H1 (cell line): ENCODE measurements at regions not wholly inside any gene's neighbourhood (a gene's known extent, or its start where the extent isn't known, plus 50 kb on each side); places are given as distances from the start of the nearest gene placed in this dataset.

ENCODE experiments used
- CTCF ChIA-PET: fragments of 300-600 bp; sonication (Branson Sonifier 250); formaldehyde crosslinking; loops from one replicate; lab custom pipeline; 2021; ENCODE audit not compliant: partially characterized antibody; lab: Charles Lee
- POLR2A ChIA-PET: fragments of 300-600 bp; sonication (Branson Sonifier 250); formaldehyde crosslinking; loops from one replicate; lab custom pipeline; 2021; ENCODE audit warnings: inconsistent platforms; ENCODE audit not compliant: partially characterized antibody; lab: Charles Lee
- DNase-seq, 2 experiments: peaks; one replicate each; pipeline versions ENCODE4 v3.0.0 to v3.0.0-alpha.2; 2010 to 2022; ENCODE audit warnings: low spot score in 2 of 2, low read depth in 1 of 2, mixed read lengths in 1 of 2
- FAIRE-seq: peaks from 2 replicates; lab custom pipeline; 2011; peaks lifted over from hg19 to GRCh38; lab: Jason Lieb, UNC
- H2AFZ ChIP-seq: 2 replicates; pipeline ENCODE4 v1.8.1; 2012; ENCODE audit warnings: low read length, inconsistent platforms
- H2AK5ac ChIP-seq: 2 replicates; pipeline ENCODE4 v1.6.1; 2013; ENCODE audit warnings: low read depth, low read length
- H2BK120ac ChIP-seq: replicated peaks from 2 replicates; pipeline ENCODE3; 2013; ENCODE audit warnings: low read depth, low read length, inconsistent platforms
- H2BK12ac ChIP-seq: 2 replicates; pipeline ENCODE4 v1.6.1; 2013; ENCODE audit warnings: low read depth, low read length
- H2BK15ac ChIP-seq: 2 replicates; pipeline ENCODE4 v1.6.1; 2013; ENCODE audit warnings: low read length
- H2BK20ac ChIP-seq: 2 replicates; pipeline ENCODE4 v1.6.1; 2013; ENCODE audit warnings: low read length
- H2BK5ac ChIP-seq: 2 replicates; pipeline ENCODE4 v1.6.1; 2013; ENCODE audit warnings: low read depth, low read length
- H3K14ac ChIP-seq: 2 replicates; pipeline ENCODE4 v1.6.1; 2013; ENCODE audit warnings: inconsistent platforms; ENCODE audit not compliant: insufficient read length
- H3K18ac ChIP-seq: 2 replicates; pipeline ENCODE4 v1.6.1; 2013; ENCODE audit warnings: low read length; ENCODE audit errors: extremely low read depth
- H3K23ac ChIP-seq: 2 replicates; pipeline ENCODE4 v1.6.1; 2013; ENCODE audit warnings: inconsistent platforms; ENCODE audit not compliant: insufficient read length
- H3K23me2 ChIP-seq: 2 replicates; pipeline ENCODE4 v1.6.1; 2013; ENCODE audit warnings: low read depth, low read length
- H3K27ac ChIP-seq: 2 replicates; pipeline ENCODE4 v1.6.1; 2011; ENCODE audit warnings: low read depth, low read length, inconsistent platforms
- H3K27me3 ChIP-seq, 4 experiments: replicated peaks in 1 of 4; 1 replicate in 1 of 4; 2 replicates in 3 of 4; pipeline versions ENCODE4 v1.6.1 to v1.8.1; 2011 to 2013; ENCODE audit warnings: low read length in 3 of 4, mild to moderate bottlenecking in 3 of 4, inconsistent platforms in 2 of 4, mixed read lengths in 2 of 4, moderate library complexity in 1 of 4; ENCODE audit not compliant: control insufficient read depth in 3 of 4, insufficient read depth in 3 of 4; ENCODE audit errors: extremely low read depth in 1 of 4
- H3K36me3 ChIP-seq, 4 experiments: 2 replicates each; pipeline versions ENCODE4 v1.6.1 to v1.8.1; 2011 to 2013; ENCODE audit warnings: mild to moderate bottlenecking in 4 of 4, low read length in 3 of 4, moderate library complexity in 2 of 4, control low read depth in 1 of 4, inconsistent platforms in 1 of 4; ENCODE audit not compliant: insufficient read depth in 4 of 4, control insufficient read depth in 2 of 4
- H3K4ac ChIP-seq: replicated peaks from 2 replicates; pipeline ENCODE3; 2013; ENCODE audit warnings: low read length, low read depth, mixed read lengths, inconsistent platforms; ENCODE audit not compliant: insufficient read length
- H3K4me1 ChIP-seq, 4 experiments: replicated peaks in 1 of 4; 1 replicate in 1 of 4; 2 replicates in 3 of 4; pipeline versions ENCODE4 v1.6.1 to v1.8.1; 2011 to 2013; ENCODE audit warnings: low read length in 3 of 4, inconsistent platforms in 2 of 4, mixed read lengths in 1 of 4; ENCODE audit not compliant: insufficient read depth in 4 of 4, control insufficient read depth in 3 of 4
- H3K4me2 ChIP-seq, 2 experiments: 2 replicates each; pipeline versions ENCODE4 v1.6.1 to v1.8.1; 2011 to 2013; ENCODE audit warnings: low read depth in 2 of 2, low read length in 2 of 2, control low read depth in 1 of 2, inconsistent platforms in 1 of 2, mild to moderate bottlenecking in 1 of 2; ENCODE audit not compliant: insufficient read depth in 1 of 2
- H3K4me3 ChIP-seq, 4 experiments: fragments of 200-600, 300-600 bp in 1 of 4; sonication (generic), shearing (Covaris generic), sonication (Bioruptor Twin) in 1 of 4; 2 replicates each; pipeline versions ENCODE4 v1.5.1 to v1.8.1; 2011 to 2016; ENCODE audit warnings: low read length in 4 of 4, low read depth in 3 of 4, control low read depth in 2 of 4, inconsistent platforms in 2 of 4, mild to moderate bottlenecking in 2 of 4, mixed read lengths in 1 of 4, moderate library complexity in 1 of 4; ENCODE audit not compliant: insufficient read depth in 2 of 4; ENCODE audit errors: extremely low read depth in 1 of 4
- H3K56ac ChIP-seq: replicated peaks from 2 replicates; pipeline ENCODE3; 2013; ENCODE audit warnings: low read depth, mild to moderate bottlenecking, mixed read lengths, low read length, inconsistent platforms; ENCODE audit not compliant: insufficient read length
- H3K79me1 ChIP-seq: 2 replicates; pipeline ENCODE4 v1.6.1; 2013; ENCODE audit warnings: low read depth, low read length, control low read depth
- H3K79me2 ChIP-seq, 2 experiments: 2 replicates each; pipeline versions ENCODE4 v1.6.1 to v1.8.1; 2012 to 2013; ENCODE audit warnings: low read length in 2 of 2, mild to moderate bottlenecking in 2 of 2, inconsistent platforms in 1 of 2; ENCODE audit not compliant: insufficient read depth in 2 of 2, control insufficient read depth in 1 of 2
- H3K9ac ChIP-seq, 4 experiments: replicated peaks in 1 of 4; 1 replicate in 1 of 4; 2 replicates in 3 of 4; pipeline versions ENCODE4 v1.6.1 to v1.8.1; 2011 to 2013; ENCODE audit warnings: low read depth in 3 of 4, low read length in 3 of 4, control low read depth in 2 of 4, mild to moderate bottlenecking in 2 of 4, moderate library complexity in 2 of 4, inconsistent platforms in 1 of 4; ENCODE audit errors: extremely low read depth in 1 of 4
- H3K9me3 ChIP-seq, 2 experiments: 2 replicates each; pipeline versions ENCODE4 v1.6.1 to v1.8.1; 2012 to 2013; ENCODE audit warnings: mild to moderate bottlenecking in 2 of 2, moderate library complexity in 2 of 2, control low read depth in 1 of 2, inconsistent platforms in 1 of 2, low read depth in 1 of 2, low read length in 1 of 2, mixed read lengths in 1 of 2; ENCODE audit not compliant: insufficient read depth in 2 of 2
- H4K20me1 ChIP-seq, 2 experiments: replicated peaks in 1 of 2; 2 replicates each; pipeline versions ENCODE3 to v1.8.1; 2011 to 2013; ENCODE audit warnings: inconsistent platforms in 2 of 2, low read length in 2 of 2, mild to moderate bottlenecking in 1 of 2; ENCODE audit not compliant: insufficient read depth in 2 of 2, control insufficient read depth in 1 of 2
- H4K5ac ChIP-seq: 2 replicates; pipeline ENCODE4 v1.6.1; 2013; ENCODE audit warnings: low read length, low read depth, mixed read lengths, inconsistent platforms; ENCODE audit not compliant: insufficient read length
- H4K8ac ChIP-seq: 2 replicates; pipeline ENCODE4 v1.8.0; 2013; ENCODE audit warnings: mild to moderate bottlenecking, moderate library complexity, low read length, inconsistent platforms; ENCODE audit not compliant: insufficient read depth; ENCODE audit errors: extremely low read depth
- H4K91ac ChIP-seq: replicated peaks from 2 replicates; pipeline ENCODE3; 2013; ENCODE audit warnings: low read length, mixed read lengths, inconsistent platforms; ENCODE audit not compliant: insufficient read length
- ATF3 ChIP-seq: IDR thresholded peaks from 2 replicates; pipeline ENCODE4 v1.6.1; 2011; ENCODE audit warnings: low read depth, mild to moderate bottlenecking, low read length; ENCODE audit not compliant: insufficient read depth
- CEBPB ChIP-seq: IDR thresholded peaks from 2 replicates; pipeline ENCODE4 v1.6.1; 2012; ENCODE audit warnings: low read depth, low read length
- CHD2 ChIP-seq: IDR thresholded peaks from 2 replicates; pipeline ENCODE4 v1.6.1; 2012; ENCODE audit warnings: low read length, improper control_type of control experiment
- FOSL1 ChIP-seq: IDR thresholded peaks from 2 replicates; pipeline ENCODE4 v1.6.1; 2011; ENCODE audit warnings: mild to moderate bottlenecking, low read depth, low read length, moderate library complexity; ENCODE audit not compliant: insufficient read depth
- JUN ChIP-seq: IDR thresholded peaks from 2 replicates; pipeline ENCODE4 v1.6.1; 2011; ENCODE audit warnings: low read depth, mild to moderate bottlenecking, improper control_type of control experiment, low read length
- RBBP5 ChIP-seq: IDR thresholded peaks from 2 replicates; pipeline ENCODE4 v1.7.1; 2012; ENCODE audit warnings: low read depth, mild to moderate bottlenecking, inconsistent platforms, low read length, moderate library complexity, borderline replicate concordance
- SAP30 ChIP-seq: fragments of 300-600 bp; sonication (generic); IDR thresholded peaks from 2 replicates; pipeline ENCODE4 v1.7.1; 2012; ENCODE audit warnings: low read length, moderate library complexity, mild to moderate bottlenecking, inconsistent platforms; ENCODE audit not compliant: insufficient read depth, insufficient replicate concordance
- TBP ChIP-seq: IDR thresholded peaks from 2 replicates; pipeline ENCODE4 v1.6.1; 2011; ENCODE audit warnings: low read depth, low read length, improper control_type of control experiment
- YY1 ChIP-seq: IDR thresholded peaks from 2 replicates; pipeline ENCODE4 v1.6.1; 2011; ENCODE audit warnings: low read depth, mild to moderate bottlenecking, low read length
- ZNF274 ChIP-seq: IDR thresholded peaks from 2 replicates; pipeline ENCODE4 v1.7.0; 2012; ENCODE audit warnings: low read length, borderline replicate concordance; ENCODE audit errors: extremely low read depth
- WGBS, 2 experiments: shearing (Covaris generic) in 1 of 2; methylation state at CpG; one replicate each; pipeline versions ENCODE4 v1.1.6 to v1.1.7; 2013 to 2015; ENCODE audit warnings: low lambda C conversion rate in 2 of 2, mixed read lengths in 2 of 2, inconsistent platforms in 1 of 2, low coverage in 1 of 2, missing lambda C conversion rate in 1 of 2; ENCODE audit not compliant: insufficient replicate concordance in 2 of 2, insufficient coverage in 1 of 2, insufficient read length in 1 of 2; ENCODE audit errors: extremely low coverage in 1 of 2, missing lambda C conversion rate in 1 of 2; 5-methylcytosine and 5-hydroxymethylcytosine counted together

GRCh38 chr6:168808232-168808631 lies 367.2 kb downstream of the SMOC2 start:
- TF ChIP-seq ATF3, result no peak
- TF ChIP-seq TBP, result no peak
- no peak for TF ChIP-seq RBBP5
- no peak for TF ChIP-seq ZNF274
- TF ChIP-seq SAP30, result no peak
- no peak for TF ChIP-seq YY1
- TF ChIP-seq JUN, result no peak
- no peak for TF ChIP-seq CHD2
- TF ChIP-seq FOSL1, result no peak
- TF ChIP-seq CEBPB, result no peak
- no peak overlapping the region for H3K9ac ChIP-seq
- H3K4me2 ChIP-seq, result no peak overlapping the region
- no peak for DNase-seq
- no peak overlapping the region for H3K14ac ChIP-seq
- H3K23me2 ChIP-seq, result no peaks in the 10 kb centered on the region
- H3K4me1 ChIP-seq, result peaks cover 0 to 2% (median 0%) of the 10 kb centered on the region in 4 experiments; a peak in 1 of 7 replicates
- no peak for FAIRE-seq
- CTCF ChIA-PET, result interaction anchor here (1.0 to 1.5 kb wide), 4 partner anchors 10 to 245 kb away, joined by 3 read pairs; no protein-coding TSS in a partner anchor
- H3K4me3 ChIP-seq, result no peak overlapping the region
- 87% methylated on average over 6 of the region's 6 CpGs; no CpG with 5 or more reads in 1 of the 2 experiments for WGBS, 2 experiments
- no peaks in the 10 kb centered on the region for H3K36me3 ChIP-seq
- H3K79me1 ChIP-seq, result no peaks in the 10 kb centered on the region
- no peak overlapping the region for H3K23ac ChIP-seq
- H3K9me3 ChIP-seq, result no peaks in the 10 kb centered on the region
- no peak overlapping the region for H3K56ac ChIP-seq
- no peak overlapping the region for H3K4ac ChIP-seq
- POLR2A ChIA-PET, result no interaction called here
- no peak overlapping the region for H3K18ac ChIP-seq
- no peak overlapping the region for H2BK12ac ChIP-seq
- no peak overlapping the region for H2AFZ ChIP-seq
- H3K79me2 ChIP-seq, result no peaks in the 10 kb centered on the region
- H2BK120ac ChIP-seq, result no peak overlapping the region
- no peak overlapping the region for H2BK20ac ChIP-seq
- H2BK15ac ChIP-seq, result no peak overlapping the region
- H2AK5ac ChIP-seq, result no peak overlapping the region
- no peak overlapping the region for H3K27ac ChIP-seq
- H4K91ac ChIP-seq, result no peak overlapping the region
- H4K5ac ChIP-seq, result no peak overlapping the region
- no peaks in the 10 kb centered on the region for H4K20me1 ChIP-seq
- no peak overlapping the region for H4K8ac ChIP-seq
- no peaks in the 10 kb centered on the region for H3K27me3 ChIP-seq
- no peak overlapping the region for H2BK5ac ChIP-seq
